Mesendoderm (in vitro differentiated cells): ENCODE measurements at regions not wholly inside any gene's neighbourhood (a gene's known extent, or its start where the extent isn't known, plus 50 kb on each side); places are given as distances from the start of the nearest gene placed in this dataset.

ENCODE experiments used
- DNase-seq: peaks from one replicate; pipeline ENCODE4 v3.0.0; 2013
- H2AK5ac ChIP-seq: 2 replicates; pipeline ENCODE4 v1.6.1; 2013; ENCODE audit warnings: low read length, inconsistent platforms
- H2BK120ac ChIP-seq: 2 replicates; pipeline ENCODE4 v1.6.1; 2013; ENCODE audit warnings: low read depth, mild to moderate bottlenecking, low read length, moderate library complexity, mixed read lengths
- H2BK15ac ChIP-seq: replicated peaks from 2 replicates; pipeline ENCODE4 v1.6.1; 2013; ENCODE audit warnings: low read depth, mild to moderate bottlenecking, moderate library complexity
- H2BK5ac ChIP-seq: 2 replicates; pipeline ENCODE4 v1.6.1; 2013; ENCODE audit warnings: low read length, inconsistent platforms
- H3K18ac ChIP-seq: 2 replicates; pipeline ENCODE4 v1.6.1; 2013; ENCODE audit warnings: mild to moderate bottlenecking, low read length, mixed read lengths
- H3K23ac ChIP-seq: one replicate; pipeline ENCODE4 v1.6.1; 2013; ENCODE audit warnings: low read length
- H3K27ac ChIP-seq: 2 replicates; pipeline ENCODE4 v1.5.1; 2013; ENCODE audit warnings: low read depth, mild to moderate bottlenecking, inconsistent platforms, low read length, moderate library complexity
- H3K27me3 ChIP-seq: 2 replicates; pipeline ENCODE4 v1.6.1; 2013; ENCODE audit warnings: low read length, control low read depth, mild to moderate bottlenecking, inconsistent platforms; ENCODE audit not compliant: insufficient read depth, poor library complexity
- H3K36me3 ChIP-seq: 2 replicates; pipeline ENCODE4 v1.6.1; 2013; ENCODE audit warnings: low read length, inconsistent platforms; ENCODE audit not compliant: control insufficient read depth, insufficient read depth
- H3K4ac ChIP-seq: one replicate; pipeline ENCODE4 v1.6.1; 2013; ENCODE audit warnings: low read depth, mild to moderate bottlenecking, low read length, moderate library complexity
- H3K4me1 ChIP-seq: 2 replicates; pipeline ENCODE4 v1.6.1; 2013; ENCODE audit warnings: low read depth, low read length, inconsistent platforms; ENCODE audit not compliant: control insufficient read depth
- H3K4me2 ChIP-seq: 2 replicates; pipeline ENCODE4 v1.6.1; 2013; ENCODE audit warnings: low read length
- H3K4me3 ChIP-seq: 2 replicates; pipeline ENCODE4 v1.5.1; 2013; ENCODE audit warnings: mild to moderate bottlenecking, low read length
- H3K56ac ChIP-seq: one replicate; pipeline ENCODE4 v1.6.1; 2013; ENCODE audit warnings: low read length
- H3K79me1 ChIP-seq: 2 replicates; pipeline ENCODE4 v1.6.1; 2013; ENCODE audit warnings: low read length, inconsistent platforms
- H3K79me2 ChIP-seq: 2 replicates; pipeline ENCODE4 v1.6.1; 2013; ENCODE audit warnings: mild to moderate bottlenecking, low read length; ENCODE audit not compliant: control insufficient read depth, insufficient read depth
- H3K9ac ChIP-seq: 2 replicates; pipeline ENCODE4 v1.6.1; 2013; ENCODE audit warnings: low read length, inconsistent platforms
- H4K5ac ChIP-seq: one replicate; pipeline ENCODE4 v1.6.1; 2013; ENCODE audit warnings: low read length
- H4K8ac ChIP-seq: one replicate; pipeline ENCODE4 v1.6.1; 2013; ENCODE audit warnings: low read depth, mild to moderate bottlenecking, control low read depth, low read length, moderate library complexity
- WGBS: extraction: QIAGEN DNeasy Blood & Tissue Kit; methylation state at CpG from one replicate; pipeline ENCODE4 v1.1.7; 2013; ENCODE audit warnings: low lambda C conversion rate, missing lambda C conversion rate; ENCODE audit not compliant: insufficient coverage; ENCODE audit errors: extremely low coverage; 5-methylcytosine and 5-hydroxymethylcytosine counted together

- H3K4ac ChIP-seq: no peak overlapping the region
- no peaks in the 10 kb centered on the region for H3K27me3 ChIP-seq
- WGBS: no CpG with 5 or more reads among the region's 1 CpG
- no peak overlapping the region for H3K4me3 ChIP-seq
- H3K23ac ChIP-seq: no peak overlapping the region
- H4K5ac ChIP-seq: no peak overlapping the region
- H2BK15ac ChIP-seq: no peak overlapping the region
- no peak overlapping the region for H2BK5ac ChIP-seq
- H2AK5ac ChIP-seq: no peak overlapping the region
- no peaks in the 10 kb centered on the region for H3K79me1 ChIP-seq
- H3K4me2 ChIP-seq: no peak overlapping the region
- no peak for DNase-seq
- H3K36me3 ChIP-seq: no peaks in the 10 kb centered on the region
- peaks cover 5% of the 10 kb centered on the region for H3K4me1 ChIP-seq
- no peak overlapping the region for H4K8ac ChIP-seq
- no peaks in the 10 kb centered on the region for H3K79me2 ChIP-seq
- no peak overlapping the region for H3K27ac ChIP-seq
- H3K18ac ChIP-seq: no peak overlapping the region
- no peak overlapping the region for H2BK120ac ChIP-seq
- H3K9ac ChIP-seq: no peak overlapping the region
- H3K56ac ChIP-seq: no peak overlapping the region
These were observed 88.3 kb upstream of the SLC44A3 start for GRCh38 chr1:94731891-94732290.

- Histone ChIP-seq H2AK5ac (no peak overlapping the region), H3K4me1 (peaks cover 5% of the 10 kb centered on the region), H3K56ac (no peak overlapping the region), H3K27me3 (no peaks in the 10 kb centered on the region), H3K27ac (no peak overlapping the region), H2BK5ac (no peak overlapping the region), H2BK15ac (no peak overlapping the region), H3K79me1 (no peaks in the 10 kb centered on the region), H4K5ac (no peak overlapping the region), H3K36me3 (no peaks in the 10 kb centered on the region), H3K4me3 (no peak overlapping the region), H3K4me2 (no peak overlapping the region), H4K8ac (no peak overlapping the region), H3K79me2 (no peaks in the 10 kb centered on the region), H3K23ac (no peak overlapping the region), H3K4ac (no peak overlapping the region), H3K9ac (no peak overlapping the region), H2BK120ac (no peak overlapping the region), H3K18ac (no peak overlapping the region)
- WGBS: no CpG with 5 or more reads among the region's 3 CpGs
- DNase-seq: no peak
These were observed 89.7 kb upstream of the SLC44A3 start for GRCh38 chr1:94730450-94730849.

- WGBS: no CpG with 5 or more reads among the region's 1 CpG
These were observed 90.9 kb upstream of the SLC44A3 start for GRCh38 chr1:94729267-94729666.

GRCh38 chr1:94727846-94728715 is 92.1 kb upstream of the SLC44A3 start:
- Histone ChIP-seq H3K18ac (no peak overlapping the region), H3K23ac (no peak overlapping the region), H2AK5ac (no peak overlapping the region), H4K5ac (no peak overlapping the region), H3K4ac (no peak overlapping the region), H3K56ac (no peak overlapping the region), H3K4me3 (no peak overlapping the region), H2BK5ac (no peak overlapping the region), H3K79me2 (no peaks in the 10 kb centered on the region), H2BK15ac (no peak overlapping the region), H3K4me2 (no peak overlapping the region), H3K4me1 (no peaks in the 10 kb centered on the region), H4K8ac (no peak overlapping the region), H3K36me3 (no peaks in the 10 kb centered on the region), H3K27ac (no peak overlapping the region), H3K79me1 (no peaks in the 10 kb centered on the region), H3K9ac (no peak overlapping the region), H2BK120ac (no peak overlapping the region), H3K27me3 (no peaks in the 10 kb centered on the region)
- no peak for DNase-seq
- WGBS: no CpG with 5 or more reads among the region's 7 CpGs

More at GRCh38 chr1:94729267-94729666, 90.9 kb upstream of the SLC44A3 start:
- H3K4me1 ChIP-seq: no peaks in the 10 kb centered on the region
- no peak overlapping the region for H4K5ac ChIP-seq
- no peak overlapping the region for H3K9ac ChIP-seq
- no peak overlapping the region for H3K4me2 ChIP-seq
- H2AK5ac ChIP-seq: no peak overlapping the region
- no peaks in the 10 kb centered on the region for H3K36me3 ChIP-seq
- no peak overlapping the region for H3K27ac ChIP-seq
- H3K4ac ChIP-seq: no peak overlapping the region
- H2BK120ac ChIP-seq: no peak overlapping the region
- no peaks in the 10 kb centered on the region for H3K27me3 ChIP-seq
- H3K79me1 ChIP-seq: no peaks in the 10 kb centered on the region
- H2BK15ac ChIP-seq: no peak overlapping the region
- no peak overlapping the region for H3K4me3 ChIP-seq
- H3K56ac ChIP-seq: no peak overlapping the region
- H3K18ac ChIP-seq: no peak overlapping the region
- no peak overlapping the region for H4K8ac ChIP-seq
- no peak for DNase-seq
- no peaks in the 10 kb centered on the region for H3K79me2 ChIP-seq
- H3K23ac ChIP-seq: no peak overlapping the region
- no peak overlapping the region for H2BK5ac ChIP-seq

GRCh38 chr1:94726981-94727685 is 93.0 kb upstream of the SLC44A3 start:
- Histone ChIP-seq H3K56ac (no peak overlapping the region), H3K79me1 (no peaks in the 10 kb centered on the region), H3K36me3 (no peaks in the 10 kb centered on the region), H3K4ac (no peak overlapping the region), H3K4me2 (no peak overlapping the region), H3K27ac (no peak overlapping the region), H2BK15ac (no peak overlapping the region), H3K79me2 (no peaks in the 10 kb centered on the region), H3K4me3 (no peak overlapping the region), H3K4me1 (no peaks in the 10 kb centered on the region), H2BK5ac (no peak overlapping the region), H3K27me3 (no peaks in the 10 kb centered on the region), H4K5ac (no peak overlapping the region), H3K18ac (no peak overlapping the region), H2AK5ac (no peak overlapping the region), H3K23ac (no peak overlapping the region), H2BK120ac (no peak overlapping the region), H4K8ac (no peak overlapping the region), H3K9ac (no peak overlapping the region)
- WGBS: no CpG with 5 or more reads among the region's 6 CpGs
- DNase-seq: no peak
